ENCODE measurements at regions not wholly inside any gene's neighbourhood (a gene's known extent, or its start where the extent isn't known, plus 50 kb on each side); places are given as distances from the start of the nearest gene placed in this dataset.
"Not testable (repeated sequence)": the region's sequence is repeated elsewhere in the genome, so short reads cannot be mapped to it uniquely, and the experiment has no call there.

DNA sequence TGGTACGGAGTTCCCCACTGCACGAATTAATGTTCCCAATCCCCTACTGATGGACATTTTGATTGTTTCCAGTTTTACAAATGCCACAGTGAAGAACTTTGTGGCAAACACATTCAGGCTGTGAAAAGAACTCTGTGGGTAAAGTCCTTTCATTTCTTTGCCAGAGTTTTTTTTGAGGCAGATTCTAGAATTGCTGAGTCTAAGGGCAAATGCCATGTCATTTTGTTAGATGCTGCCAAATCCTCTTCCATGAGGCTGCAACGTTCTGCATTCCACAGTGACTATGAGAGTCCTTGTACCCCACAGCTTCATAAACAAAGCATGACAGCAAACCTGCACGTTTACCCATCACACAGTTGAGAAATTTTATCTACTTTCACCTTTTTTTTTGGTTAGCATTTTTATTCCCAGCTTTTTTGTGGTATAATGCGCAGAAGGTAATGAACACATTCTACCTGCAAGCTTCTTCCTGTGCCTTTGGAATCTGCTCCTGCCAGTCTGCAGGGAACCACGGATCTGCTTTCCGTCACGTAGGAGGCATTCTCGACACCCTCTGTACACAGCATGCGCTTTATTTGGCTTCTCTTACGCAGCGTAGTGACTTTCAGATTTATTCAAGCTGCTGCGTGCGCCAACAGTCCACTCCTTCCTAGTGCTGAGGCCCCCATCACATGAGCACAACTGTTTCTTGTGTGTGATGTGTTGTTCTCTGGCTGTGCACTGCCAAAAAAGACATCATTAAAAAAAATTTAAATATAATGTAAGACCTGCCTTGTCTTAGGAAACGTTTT lies 51.2 kb upstream of the TNK2 start:
- peaks cover 0 to 20% (median 15%) of the 10 kb centered on the region in 7 donors for H3K4me1 Mint-ChIP-seq
- H3K4me1 ChIP-seq (ENCODE audit: control insufficient read depth in 2 of 2, insufficient read depth in 2 of 2, low read length in 2 of 2); H3K36me3 ChIP-seq (ENCODE audit: control insufficient read depth in 2 of 3, insufficient read depth in 3 of 3, low read length in 3 of 3); H3K27ac ChIP-seq (ENCODE audit: low read depth, low read length); H3K9me3 Mint-ChIP-seq; DNase-seq; H3K9me3 ChIP-seq (ENCODE audit: control insufficient read depth in 2 of 3, low read length in 3 of 3); H3K27me3 ChIP-seq (ENCODE audit: control insufficient read depth in 2 of 2, insufficient read depth in 2 of 2, low read length in 2 of 2); H3K4me3 ChIP-seq (ENCODE audit: low read length); POLR2A ChIA-PET; H3K27me3 Mint-ChIP-seq; CTCF ChIA-PET; ATAC-seq: not testable (repeated sequence)
- peak overlapping the region in 1 of 10 donors; percentile 28 for H3K4me3 Mint-ChIP-seq
- peaks cover 5 to 27% (median 17%) of the 10 kb centered on the region in 5 donors for H3K36me3 Mint-ChIP-seq
- intact Hi-C loops (cut with micrococcal nuclease) = loop anchor here in 1 of 2 donors (5.0 kb wide), 1 partner anchor 272 kb away; no protein-coding TSS in a partner anchor
- peak overlapping the region in 5 of 9 donors; percentile 10 to 91 (median 42) for H3K27ac Mint-ChIP-seq

DNA sequence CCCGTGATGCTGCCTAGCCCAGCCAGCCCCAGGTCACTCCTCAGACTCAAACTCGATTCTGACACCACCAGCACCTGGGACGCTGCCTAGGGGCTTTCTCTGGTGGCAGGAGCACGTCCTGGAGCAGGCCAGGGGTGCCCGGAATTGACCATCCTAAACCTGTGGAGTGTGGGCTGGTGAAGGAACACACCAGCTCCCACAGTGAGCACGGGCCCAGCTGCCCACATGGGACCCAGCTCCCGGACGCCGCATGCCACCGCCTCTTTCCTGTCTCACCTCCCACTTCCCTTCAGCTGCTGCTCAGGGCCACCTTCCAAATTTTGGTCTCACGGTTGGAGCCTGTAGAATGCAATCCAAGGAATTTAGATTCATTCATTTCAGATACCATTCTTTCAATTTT lies 50.4 kb upstream of the TNK2 start:
- Mint-ChIP-seq H3K36me3 (peaks cover 5 to 22% (median 17%) of the 10 kb centered on the region in 5 donors), H3K27ac (peak overlapping the region in 5 of 9 donors; percentile 10 to 91 (median 42)), H3K4me1 (peaks cover 0 to 20% (median 15%) of the 10 kb centered on the region in 7 donors)
- H3K27me3 Mint-ChIP-seq; DNase-seq; POLR2A ChIA-PET; H3K9me3 Mint-ChIP-seq; H3K9me3 ChIP-seq (ENCODE audit: control insufficient read depth in 2 of 3, low read length in 3 of 3); H3K27me3 ChIP-seq (ENCODE audit: control insufficient read depth in 2 of 2, insufficient read depth in 2 of 2, low read length in 2 of 2); ATAC-seq; H3K27ac ChIP-seq (ENCODE audit: low read depth, low read length); H3K4me1 ChIP-seq (ENCODE audit: control insufficient read depth in 2 of 2, insufficient read depth in 2 of 2, low read length in 2 of 2); CTCF ChIA-PET; H3K36me3 ChIP-seq (ENCODE audit: control insufficient read depth in 2 of 3, insufficient read depth in 3 of 3, low read length in 3 of 3); H3K4me3 Mint-ChIP-seq; H3K4me3 ChIP-seq (ENCODE audit: low read length): not testable (repeated sequence)
- intact Hi-C loops (cut with micrococcal nuclease) = loop anchor here in 1 of 2 donors (5.0 kb wide), 1 partner anchor 271 kb away; no protein-coding TSS in a partner anchor
